ENCODE measurements at regions not wholly inside any gene's neighbourhood (a gene's known extent, or its start where the extent isn't known, plus 50 kb on each side); places are given as distances from the start of the nearest gene placed in this dataset.
A peak's percentile ranks its signal among the peaks of the same experiment; 100 is the strongest.
"Not testable (repeated sequence)": the region's sequence is repeated elsewhere in the genome, so short reads cannot be mapped to it uniquely, and the experiment has no call there.

GRCh38 chr5:89055015-89055694, 172.2 kb upstream of the MEF2C start:
- H4K20me1 ChIP-seq (ENCODE audit: insufficient read depth), result no peaks in the 10 kb centered on the region
- in situ Hi-C loops (cut with MboI), result no loop called here
- no peak for TF ChIP-seq EZH2 (IDR thresholded peaks at IDR 0.05; ENCODE audit: insufficient read depth, poor library complexity, severe bottlenecking)
- no peak for TF ChIP-seq EZH2phosphoT487 (IDR thresholded peaks at IDR 0.05; ENCODE audit: insufficient read depth, low read depth)

GRCh38 chr5:89053547-89053946, 170.6 kb upstream of the MEF2C start:
- TF ChIP-seq EZH2phosphoT487 (IDR thresholded peaks at IDR 0.05; ENCODE audit: insufficient read depth, low read depth) (no peak), EZH2 (IDR thresholded peaks at IDR 0.05; ENCODE audit: insufficient read depth, poor library complexity, severe bottlenecking) (no peak)
- DNase-seq, result no peak
- Histone ChIP-seq H3K79me2 (ENCODE audit: insufficient read depth) (no peaks in the 10 kb centered on the region), H3K27ac (no peak overlapping the region), H3K4me2 (ENCODE audit: unreplicated experiment) (no peak overlapping the region), H3K27me3 (replicated peaks; ENCODE audit: insufficient read depth) (no peaks in the 10 kb centered on the region), H3K4me3 (no peak overlapping the region), H3K36me3 (ENCODE audit: low read depth) (no peaks in the 10 kb centered on the region), H3F3A (ENCODE audit: insufficient read depth) (no peaks in the 10 kb centered on the region), H3K4me1 (ENCODE audit: insufficient read depth) (no peaks in the 10 kb centered on the region), H3K9me3 (ENCODE audit: low read depth) (no peaks in the 10 kb centered on the region), H4K20me1 (ENCODE audit: insufficient read depth) (no peaks in the 10 kb centered on the region), H2AFZ (no peak overlapping the region), H3K9ac (no peak overlapping the region), H3K9me2 (ENCODE audit: insufficient read depth) (no peaks in the 10 kb centered on the region)
- WGBS, 2 experiments (ENCODE audit: low coverage in 1 of 2, low lambda C conversion rate in 2 of 2, missing lambda C conversion rate in 2 of 2), result 52 to 55% methylated on average over 4 of the region's 4 CpGs
- in situ Hi-C loops (cut with MboI), result no loop called here

More at GRCh38 chr5:89055015-89055694, 172.2 kb upstream of the MEF2C start:
- 0 out of 2 replicates have a peak, but pooled peaks cover 4% of the 10 kb centered on the region for H3K9me2 ChIP-seq (ENCODE audit: insufficient read depth)
- no peak overlapping the region for H3K4me2 ChIP-seq (ENCODE audit: unreplicated experiment)
- DNase-seq, result no peak
- H3K27me3 ChIP-seq (replicated peaks; ENCODE audit: insufficient read depth), result no peaks in the 10 kb centered on the region
- no peak overlapping the region for H3K9ac ChIP-seq
- no peak overlapping the region for H3K27ac ChIP-seq
- no peaks in the 10 kb centered on the region for H3K79me2 ChIP-seq (ENCODE audit: insufficient read depth)
- H3K9me3 ChIP-seq (ENCODE audit: low read depth), result no peaks in the 10 kb centered on the region
- H3K4me1 ChIP-seq (ENCODE audit: insufficient read depth), result no peaks in the 10 kb centered on the region
- no peak overlapping the region for H3K4me3 ChIP-seq
- H2AFZ ChIP-seq, result no peak overlapping the region
- 85 to 88% methylated on average over 6 of the region's 6 CpGs for WGBS, 2 experiments (ENCODE audit: low coverage in 1 of 2, low lambda C conversion rate in 2 of 2, missing lambda C conversion rate in 2 of 2)
- no peaks in the 10 kb centered on the region for H3F3A ChIP-seq (ENCODE audit: insufficient read depth)
- H3K36me3 ChIP-seq (ENCODE audit: low read depth), result no peaks in the 10 kb centered on the region

DNA sequence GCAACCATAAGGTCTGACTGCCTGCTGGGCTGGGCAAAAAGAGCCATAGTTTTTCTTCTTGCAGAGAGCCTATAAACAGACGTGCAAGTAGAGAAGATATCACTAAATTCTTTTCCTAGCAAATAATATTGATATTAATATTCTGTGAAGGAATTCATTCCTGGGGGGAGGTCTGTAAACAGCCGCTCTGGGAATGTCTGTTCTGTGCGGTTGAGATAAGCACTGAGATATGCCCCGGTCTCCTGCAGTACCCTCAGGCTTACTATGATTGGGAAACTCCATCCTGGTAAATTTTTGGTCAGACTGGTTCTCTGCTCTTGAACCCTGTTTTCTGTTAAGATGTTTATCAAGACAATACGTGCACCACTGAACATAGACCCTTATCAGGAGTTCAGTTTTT, 167.1 kb upstream of the MEF2C start:
- H3K4me3 ChIP-seq; DNase-seq; H3K9me3 ChIP-seq (ENCODE audit: low read depth); H3F3A ChIP-seq (ENCODE audit: insufficient read depth); H3K9me2 ChIP-seq (ENCODE audit: insufficient read depth); H3K9ac ChIP-seq; H3K27ac ChIP-seq; H2AFZ ChIP-seq; in situ Hi-C loops (cut with MboI); H3K4me2 ChIP-seq (ENCODE audit: unreplicated experiment); H3K79me2 ChIP-seq (ENCODE audit: insufficient read depth); H4K20me1 ChIP-seq (ENCODE audit: insufficient read depth); H3K4me1 ChIP-seq (ENCODE audit: insufficient read depth); H3K27me3 ChIP-seq (replicated peaks; ENCODE audit: insufficient read depth); H3K36me3 ChIP-seq (ENCODE audit: low read depth): not testable (repeated sequence)
- 87 to 90% methylated on average over 5 of the region's 5 CpGs for WGBS, 2 experiments (ENCODE audit: low coverage in 1 of 2, low lambda C conversion rate in 2 of 2, missing lambda C conversion rate in 2 of 2)

DNA sequence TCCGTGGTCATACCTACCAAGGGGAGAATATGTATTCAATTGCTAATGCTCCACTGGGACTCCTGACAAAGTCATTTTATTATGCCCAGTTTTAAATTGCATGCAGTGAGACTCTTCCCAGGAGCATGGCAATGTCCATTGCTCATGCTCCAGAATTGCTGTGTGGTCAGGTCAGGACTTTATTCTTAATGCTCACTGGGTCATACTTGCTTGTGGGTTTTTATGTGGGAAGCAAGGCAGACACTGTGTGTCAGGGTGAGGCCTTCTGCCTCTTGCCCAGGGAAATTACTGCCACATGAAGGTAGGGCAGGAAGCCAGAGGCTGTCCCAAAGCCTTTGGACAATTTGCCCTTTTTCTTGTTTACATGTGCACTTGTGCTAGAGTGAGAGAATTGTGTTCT, 164.6 kb upstream of the MEF2C start:
- no peaks in the 10 kb centered on the region for H3F3A ChIP-seq (ENCODE audit: insufficient read depth)
- no peaks in the 10 kb centered on the region for H3K9me2 ChIP-seq (ENCODE audit: insufficient read depth)
- H3K27ac ChIP-seq, result peak overlapping the region; percentile 24; the same call in 1 of the 2 replicates
- WGBS, 2 experiments (ENCODE audit: low coverage in 1 of 2, low lambda C conversion rate in 2 of 2, missing lambda C conversion rate in 2 of 2), result 19 to 21% methylated on average over 1 of the region's 1 CpG
- TF ChIP-seq EZH2 (IDR thresholded peaks at IDR 0.05; ENCODE audit: insufficient read depth, poor library complexity, severe bottlenecking) (no peak), EZH2phosphoT487 (IDR thresholded peaks at IDR 0.05; ENCODE audit: insufficient read depth, low read depth) (no peak)
- peak; percentile 77 for DNase-seq
- no peaks in the 10 kb centered on the region for H3K36me3 ChIP-seq (ENCODE audit: low read depth)
- no peak overlapping the region for H3K9ac ChIP-seq
- H3K4me2 ChIP-seq (ENCODE audit: unreplicated experiment), result no peak overlapping the region
- H4K20me1 ChIP-seq (ENCODE audit: insufficient read depth), result no peaks in the 10 kb centered on the region
- in situ Hi-C loops (cut with MboI), result no loop called here
- no peaks in the 10 kb centered on the region for H3K79me2 ChIP-seq (ENCODE audit: insufficient read depth)
- no peaks in the 10 kb centered on the region for H3K27me3 ChIP-seq (replicated peaks; ENCODE audit: insufficient read depth)
- no peak overlapping the region for H2AFZ ChIP-seq
- no peaks in the 10 kb centered on the region for H3K4me1 ChIP-seq (ENCODE audit: insufficient read depth)
- no peak overlapping the region for H3K4me3 ChIP-seq
- no peaks in the 10 kb centered on the region for H3K9me3 ChIP-seq (ENCODE audit: low read depth)

DNA sequence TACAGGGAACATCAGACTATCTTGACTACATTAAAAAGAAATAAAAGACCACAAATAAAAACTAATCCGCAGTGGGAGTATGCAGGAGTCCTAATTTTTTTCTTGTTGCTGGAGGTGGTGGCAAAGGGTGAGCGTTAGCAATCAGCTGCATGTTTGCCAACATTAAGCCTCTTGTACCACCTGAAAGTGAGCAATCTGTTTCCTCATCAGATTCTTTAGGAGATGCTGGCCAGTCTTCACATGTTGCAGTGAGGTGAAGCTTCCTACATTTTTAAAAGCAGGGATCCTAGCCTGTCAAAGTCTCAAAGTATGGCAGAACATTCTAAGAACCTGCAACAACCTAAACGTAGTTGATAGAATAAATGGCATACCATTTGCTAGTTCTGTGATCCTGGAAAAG, 162.2 kb upstream of the MEF2C start:
- Histone ChIP-seq H3K9ac (no peak overlapping the region), H4K20me1 (ENCODE audit: insufficient read depth) (no peaks in the 10 kb centered on the region), H3K9me3 (ENCODE audit: low read depth) (no peaks in the 10 kb centered on the region), H3K4me1 (ENCODE audit: insufficient read depth) (no peaks in the 10 kb centered on the region), H2AFZ (no peak overlapping the region), H3K9me2 (ENCODE audit: insufficient read depth) (no peaks in the 10 kb centered on the region), H3K79me2 (ENCODE audit: insufficient read depth) (no peaks in the 10 kb centered on the region), H3K27ac (no peak overlapping the region), H3F3A (ENCODE audit: insufficient read depth) (no peaks in the 10 kb centered on the region), H3K36me3 (ENCODE audit: low read depth) (no peaks in the 10 kb centered on the region), H3K4me3 (no peak overlapping the region), H3K27me3 (replicated peaks; ENCODE audit: insufficient read depth) (no peaks in the 10 kb centered on the region), H3K4me2 (ENCODE audit: unreplicated experiment) (no peak overlapping the region)
- no peak for DNase-seq
- TF ChIP-seq EZH2 (IDR thresholded peaks at IDR 0.05; ENCODE audit: insufficient read depth, poor library complexity, severe bottlenecking) (no peak), EZH2phosphoT487 (IDR thresholded peaks at IDR 0.05; ENCODE audit: insufficient read depth, low read depth) (no peak)
- WGBS, 2 experiments (ENCODE audit: low coverage in 1 of 2, low lambda C conversion rate in 2 of 2, missing lambda C conversion rate in 2 of 2), result 83 to 87% methylated on average over 3 of the region's 3 CpGs
- in situ Hi-C loops (cut with MboI), result no loop called here
